Neural cell (in vitro differentiated cells): ENCODE measurements at regions not wholly inside any gene's neighbourhood (a gene's known extent, or its start where the extent isn't known, plus 50 kb on each side); places are given as distances from the start of the nearest gene placed in this dataset.
"Not testable (repeated sequence)": the region's sequence is repeated elsewhere in the genome, so short reads cannot be mapped to it uniquely, and the experiment has no call there.

Source experiments
- H2AFZ ChIP-seq: fragments of 200-600, 300-800 bp; sonication (generic), shearing (Covaris generic); 2 replicates; pipeline ENCODE4 v1.6.0; 2014; ENCODE audit warnings: low read depth, mild to moderate bottlenecking, antibody characterized with exemption, low read length, moderate library complexity
- H3F3A ChIP-seq: fragments of 200-600 bp; shearing (Covaris generic); 2 replicates; pipeline ENCODE4 v1.6.1; 2016; ENCODE audit warnings: mild to moderate bottlenecking, moderate library complexity, mixed read lengths, antibody characterized with exemption, low read length; ENCODE audit not compliant: insufficient read depth, poor library complexity, severe bottlenecking
- H3K27ac ChIP-seq: fragments of 200-600, 300-800 bp; sonication (generic), shearing (Covaris generic); 2 replicates; pipeline ENCODE4 v1.5.1; 2014; ENCODE audit warnings: mild to moderate bottlenecking, low read length, moderate library complexity
- H3K27me3 ChIP-seq: fragments of 300-800, 200-600 bp; sonication (generic), shearing (Covaris generic); 2 replicates; pipeline ENCODE4 v1.6.0; 2014; ENCODE audit warnings: mild to moderate bottlenecking, low read depth, low read length, moderate library complexity; ENCODE audit not compliant: insufficient read depth
- H3K36me3 ChIP-seq: fragments of 300-800, 200-600 bp; sonication (generic), shearing (Covaris generic); 2 replicates; pipeline ENCODE4 v1.5.1; 2014; ENCODE audit warnings: mild to moderate bottlenecking, antibody characterized with exemption, low read length, moderate library complexity; ENCODE audit not compliant: insufficient read depth
- H3K4me2 ChIP-seq: fragments of 300-800, 200-600 bp; sonication (generic), shearing (Covaris generic); 2 replicates; pipeline ENCODE4 v1.6.0; 2014; ENCODE audit warnings: mild to moderate bottlenecking, low read length
- H3K4me3 ChIP-seq: fragments of 300-800, 200-600 bp; sonication (generic), shearing (Covaris generic); 2 replicates; pipeline ENCODE4 v1.5.1; 2014; ENCODE audit warnings: mild to moderate bottlenecking, low read length, moderate library complexity
- H3K79me2 ChIP-seq: fragments of 200-600 bp; shearing (Covaris generic); replicated peaks from 2 replicates; pipeline ENCODE4 v1.6.0; 2014; ENCODE audit warnings: mild to moderate bottlenecking, low read length, moderate library complexity; ENCODE audit not compliant: insufficient read depth
- H3K9ac ChIP-seq: fragments of 300-800, 200-600 bp; sonication (generic), shearing (Covaris generic); 2 replicates; pipeline ENCODE4 v1.6.1; 2016; ENCODE audit warnings: mild to moderate bottlenecking, low read length, mixed read lengths
- H3K9me2 ChIP-seq: fragments of 200-600 bp; shearing (Covaris generic); 2 replicates; pipeline ENCODE4 v1.6.1; 2016; ENCODE audit warnings: mild to moderate bottlenecking, low read length, mixed read lengths; ENCODE audit not compliant: insufficient read depth
- H3K9me3 ChIP-seq: fragments of 200-600, 300-800 bp; sonication (generic), shearing (Covaris generic); 2 replicates; pipeline ENCODE4 v1.6.1; 2016; ENCODE audit warnings: mild to moderate bottlenecking, mixed run types, low read length, moderate library complexity, mixed read lengths
- H4K20me1 ChIP-seq: fragments of 200-600 bp; shearing (Covaris generic); 2 replicates; pipeline ENCODE4 v1.6.1; 2016; ENCODE audit warnings: mild to moderate bottlenecking, mixed run types; ENCODE audit not compliant: insufficient read depth
- EP300 ChIP-seq: fragments of 450-650 bp; conservative IDR thresholded peaks from 2 replicates; pipeline ENCODE4 v1.6.1; 2014; ENCODE audit warnings: antibody characterized with exemption, mild to moderate bottlenecking, moderate library complexity; ENCODE audit not compliant: poor library complexity, severe bottlenecking
- EZH2 ChIP-seq: fragments of 200-600, 300-800 bp; shearing (Covaris generic), sonication (generic); IDR thresholded peaks from 2 replicates; pipeline ENCODE4 v1.6.1; 2014; ENCODE audit warnings: antibody characterized with exemption, low read length, borderline replicate concordance, mild to moderate bottlenecking; ENCODE audit not compliant: insufficient read depth, poor library complexity, severe bottlenecking
- MXI1 ChIP-seq: fragments of 450-650 bp; conservative IDR thresholded peaks from 2 replicates; pipeline ENCODE4 v1.6.1; 2014; ENCODE audit warnings: antibody characterized with exemption, mild to moderate bottlenecking; ENCODE audit not compliant: poor library complexity, severe bottlenecking
- POLR2AphosphoS5 ChIP-seq: IDR thresholded peaks from 2 replicates; pipeline ENCODE4 v1.6.1; 2012
- RAD21 ChIP-seq: fragments of 450-650 bp; conservative IDR thresholded peaks from 2 replicates; pipeline ENCODE4 v1.6.1; 2014; ENCODE audit warnings: antibody characterized with exemption, mild to moderate bottlenecking, moderate library complexity
- SMC3 ChIP-seq: fragments of 450-650 bp; conservative IDR thresholded peaks from 2 replicates; pipeline ENCODE4 v1.6.1; 2014; ENCODE audit warnings: antibody characterized with exemption, mild to moderate bottlenecking, moderate library complexity; ENCODE audit not compliant: poor library complexity
- TAF1 ChIP-seq: IDR thresholded peaks from 2 replicates; pipeline ENCODE4 v1.6.1; 2012; ENCODE audit warnings: low read depth
- TF ChIP-seq, protein P1 (sequence below): IDR thresholded peaks from 2 replicates; pipeline ENCODE4 v1.6.1; 2012; ENCODE audit warnings: borderline replicate concordance
- TF ChIP-seq, protein P2 (sequence below): fragments of 450-650 bp; IDR thresholded peaks from 2 replicates; pipeline ENCODE4 v1.5.1; 2014; ENCODE audit warnings: antibody characterized with exemption, mild to moderate bottlenecking, moderate library complexity; ENCODE audit not compliant: poor library complexity, severe bottlenecking

GRCh38 chr13:104608331-104608730 is 1542.1 kb upstream of the SLC10A2 start:
- Histone ChIP-seq H3K9ac (no peak overlapping the region), H4K20me1 (no peaks in the 10 kb centered on the region), H3K4me3 (no peak overlapping the region), H3K79me2 (no peaks in the 10 kb centered on the region), H2AFZ (no peak overlapping the region), H3K27me3 (no peaks in the 10 kb centered on the region), H3F3A (no peaks in the 10 kb centered on the region), H3K9me2 (no peaks in the 10 kb centered on the region), H3K9me3 (peaks cover 3% of the 10 kb centered on the region), H3K27ac (no peak overlapping the region), H3K4me2 (no peak overlapping the region), H3K36me3 (no peaks in the 10 kb centered on the region)
- no peak for TF ChIP-seq POLR2AphosphoS5
- TF ChIP-seq RAD21, result no peak
- TF ChIP-seq EZH2, result no peak
- TF ChIP-seq MXI1, result no peak
- TF ChIP-seq, protein P1, sequence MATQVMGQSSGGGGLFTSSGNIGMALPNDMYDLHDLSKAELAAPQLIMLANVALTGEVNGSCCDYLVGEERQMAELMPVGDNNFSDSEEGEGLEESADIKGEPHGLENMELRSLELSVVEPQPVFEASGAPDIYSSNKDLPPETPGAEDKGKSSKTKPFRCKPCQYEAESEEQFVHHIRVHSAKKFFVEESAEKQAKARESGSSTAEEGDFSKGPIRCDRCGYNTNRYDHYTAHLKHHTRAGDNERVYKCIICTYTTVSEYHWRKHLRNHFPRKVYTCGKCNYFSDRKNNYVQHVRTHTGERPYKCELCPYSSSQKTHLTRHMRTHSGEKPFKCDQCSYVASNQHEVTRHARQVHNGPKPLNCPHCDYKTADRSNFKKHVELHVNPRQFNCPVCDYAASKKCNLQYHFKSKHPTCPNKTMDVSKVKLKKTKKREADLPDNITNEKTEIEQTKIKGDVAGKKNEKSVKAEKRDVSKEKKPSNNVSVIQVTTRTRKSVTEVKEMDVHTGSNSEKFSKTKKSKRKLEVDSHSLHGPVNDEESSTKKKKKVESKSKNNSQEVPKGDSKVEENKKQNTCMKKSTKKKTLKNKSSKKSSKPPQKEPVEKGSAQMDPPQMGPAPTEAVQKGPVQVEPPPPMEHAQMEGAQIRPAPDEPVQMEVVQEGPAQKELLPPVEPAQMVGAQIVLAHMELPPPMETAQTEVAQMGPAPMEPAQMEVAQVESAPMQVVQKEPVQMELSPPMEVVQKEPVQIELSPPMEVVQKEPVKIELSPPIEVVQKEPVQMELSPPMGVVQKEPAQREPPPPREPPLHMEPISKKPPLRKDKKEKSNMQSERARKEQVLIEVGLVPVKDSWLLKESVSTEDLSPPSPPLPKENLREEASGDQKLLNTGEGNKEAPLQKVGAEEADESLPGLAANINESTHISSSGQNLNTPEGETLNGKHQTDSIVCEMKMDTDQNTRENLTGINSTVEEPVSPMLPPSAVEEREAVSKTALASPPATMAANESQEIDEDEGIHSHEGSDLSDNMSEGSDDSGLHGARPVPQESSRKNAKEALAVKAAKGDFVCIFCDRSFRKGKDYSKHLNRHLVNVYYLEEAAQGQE, result no peak
- TF ChIP-seq SMC3, result no peak
- TF ChIP-seq, protein P2, sequence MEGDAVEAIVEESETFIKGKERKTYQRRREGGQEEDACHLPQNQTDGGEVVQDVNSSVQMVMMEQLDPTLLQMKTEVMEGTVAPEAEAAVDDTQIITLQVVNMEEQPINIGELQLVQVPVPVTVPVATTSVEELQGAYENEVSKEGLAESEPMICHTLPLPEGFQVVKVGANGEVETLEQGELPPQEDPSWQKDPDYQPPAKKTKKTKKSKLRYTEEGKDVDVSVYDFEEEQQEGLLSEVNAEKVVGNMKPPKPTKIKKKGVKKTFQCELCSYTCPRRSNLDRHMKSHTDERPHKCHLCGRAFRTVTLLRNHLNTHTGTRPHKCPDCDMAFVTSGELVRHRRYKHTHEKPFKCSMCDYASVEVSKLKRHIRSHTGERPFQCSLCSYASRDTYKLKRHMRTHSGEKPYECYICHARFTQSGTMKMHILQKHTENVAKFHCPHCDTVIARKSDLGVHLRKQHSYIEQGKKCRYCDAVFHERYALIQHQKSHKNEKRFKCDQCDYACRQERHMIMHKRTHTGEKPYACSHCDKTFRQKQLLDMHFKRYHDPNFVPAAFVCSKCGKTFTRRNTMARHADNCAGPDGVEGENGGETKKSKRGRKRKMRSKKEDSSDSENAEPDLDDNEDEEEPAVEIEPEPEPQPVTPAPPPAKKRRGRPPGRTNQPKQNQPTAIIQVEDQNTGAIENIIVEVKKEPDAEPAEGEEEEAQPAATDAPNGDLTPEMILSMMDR, result no peak
- TF ChIP-seq TAF1, result no peak
- TF ChIP-seq EP300, result no peak

- H3K4me2 ChIP-seq, H3K79me2 ChIP-seq, H3K27ac ChIP-seq, H3K9ac ChIP-seq, H3K36me3 ChIP-seq, H3K4me3 ChIP-seq, H2AFZ ChIP-seq, H4K20me1 ChIP-seq, H3K27me3 ChIP-seq, H3F3A ChIP-seq, H3K9me3 ChIP-seq, H3K9me2 ChIP-seq: not testable (repeated sequence)
Measured at GRCh38 chr13:104605435-104605834, 1539.2 kb upstream of the SLC10A2 start.

GRCh38 chr13:104597546-104598180 is 1531.4 kb upstream of the SLC10A2 start:
- H3K9me3 ChIP-seq, result no peaks in the 10 kb centered on the region
- no peaks in the 10 kb centered on the region for H4K20me1 ChIP-seq
- H3F3A ChIP-seq, result no peaks in the 10 kb centered on the region
- no peaks in the 10 kb centered on the region for H3K9me2 ChIP-seq
- H3K4me2 ChIP-seq, result no peak overlapping the region
- H3K27me3 ChIP-seq, result no peaks in the 10 kb centered on the region
- H2AFZ ChIP-seq, result no peak overlapping the region
- no peaks in the 10 kb centered on the region for H3K36me3 ChIP-seq
- H3K27ac ChIP-seq, result no peak overlapping the region
- TF ChIP-seq RAD21, result no peak
- TF ChIP-seq MXI1, result no peak
- no peak for TF ChIP-seq SMC3
- H3K9ac ChIP-seq, result no peak overlapping the region
- no peaks in the 10 kb centered on the region for H3K79me2 ChIP-seq
- no peak overlapping the region for H3K4me3 ChIP-seq
